CD4-positive, alpha-beta T cell treated with Interleukin-12 subunit alpha and Interleukin-12 subunit beta, for 1 hour (primary cell): ENCODE measurements at regions not wholly inside any gene's neighbourhood (a gene's known extent, or its start where the extent isn't known, plus 50 kb on each side); places are given as distances from the start of the nearest gene placed in this dataset.

Experiments used
- DNase-seq: peaks from one replicate; pipeline ENCODE4 v3.0.0-alpha.2; 2020

- DNase-seq = no peak
These were observed 697.5 kb upstream of the GRAMD2B start for GRCh38 chr5:125725691-125726090.

GRCh38 chr5:125743939-125744338 is 679.3 kb upstream of the GRAMD2B start:
- no peak for DNase-seq

- no peak for DNase-seq
These were observed 676.3 kb upstream of the GRAMD2B start for GRCh38 chr5:125746917-125747316.

- no peak for DNase-seq
These were observed 672.9 kb upstream of the GRAMD2B start for GRCh38 chr5:125750147-125750860.

- no peak for DNase-seq
These were observed 672.4 kb upstream of the GRAMD2B start for GRCh38 chr5:125750861-125751186.

- no peak for DNase-seq
These were observed 666.8 kb upstream of the GRAMD2B start for GRCh38 chr5:125756456-125756855.

GRCh38 chr5:125766706-125767105 is 656.5 kb upstream of the GRAMD2B start:
- DNase-seq = no peak

GRCh38 chr5:125775896-125776295 is 647.3 kb upstream of the GRAMD2B start:
- DNase-seq = no peak

GRCh38 chr5:125776656-125777139 is 646.5 kb upstream of the GRAMD2B start:
- no peak for DNase-seq

- no peak for DNase-seq
These were observed 644.4 kb upstream of the GRAMD2B start for GRCh38 chr5:125778791-125779190.

GRCh38 chr5:125785407-125785806 is 637.8 kb upstream of the GRAMD2B start:
- no peak for DNase-seq

GRCh38 chr5:125786021-125786420 is 637.2 kb upstream of the GRAMD2B start:
- no peak for DNase-seq

GRCh38 chr5:125793470-125793869 is 629.7 kb upstream of the GRAMD2B start:
- no peak for DNase-seq

- no peak for DNase-seq
These were observed 628.3 kb upstream of the GRAMD2B start for GRCh38 chr5:125794922-125795321.

- no peak for DNase-seq
These were observed 624.9 kb upstream of the GRAMD2B start for GRCh38 chr5:125798307-125798706.

- no peak for DNase-seq
These were observed 610.6 kb upstream of the GRAMD2B start for GRCh38 chr5:125812651-125813050.

- no peak for DNase-seq
These were observed 609.8 kb upstream of the GRAMD2B start for GRCh38 chr5:125813221-125813974.

GRCh38 chr5:125814119-125814518 is 609.1 kb upstream of the GRAMD2B start:
- no peak for DNase-seq

- no peak for DNase-seq
These were observed 599.6 kb upstream of the GRAMD2B start for GRCh38 chr5:125823572-125823971.

- DNase-seq = no peak
These were observed 597.0 kb upstream of the GRAMD2B start for GRCh38 chr5:125826214-125826613.

GRCh38 chr5:125829349-125829748 is 593.9 kb upstream of the GRAMD2B start:
- DNase-seq = no peak

GRCh38 chr5:125833398-125833797 is 589.8 kb upstream of the GRAMD2B start:
- DNase-seq = no peak

GRCh38 chr5:125834438-125835115 is 588.6 kb upstream of the GRAMD2B start:
- no peak for DNase-seq
